Left ventricle myocardium inferior (tissue), 1 donor: ENCODE measurements at regions not wholly inside any gene's neighbourhood (a gene's known extent, or its start where the extent isn't known, plus 50 kb on each side); places are given as distances from the start of the nearest gene placed in this dataset.
"Not testable (repeated sequence)": the region's sequence is repeated elsewhere in the genome, so short reads cannot be mapped to it uniquely, and the experiment has no call there.

Experiments
- DNase-seq: peaks from one replicate; pipeline ENCODE4 v3.0.0-alpha.2; 2020
- H3K27ac ChIP-seq: fragments of 200-600 bp; replicated peaks from 2 replicates; pipeline ENCODE4 v1.8.0; 2021
- H3K27me3 ChIP-seq: fragments of 200-600 bp; 2 replicates; pipeline ENCODE4 v1.8.0; 2021; ENCODE audit warnings: low read depth
- H3K36me3 ChIP-seq: fragments of 200-600 bp; 2 replicates; pipeline ENCODE4 v1.8.0; 2021
- H3K4me1 ChIP-seq: fragments of 200-600 bp; 2 replicates; pipeline ENCODE4 v1.8.0; 2021
- H3K4me3 ChIP-seq: fragments of 200-600 bp; 2 replicates; pipeline ENCODE4 v1.8.0; 2021; ENCODE audit warnings: mild to moderate bottlenecking, moderate library complexity
- H3K9me3 ChIP-seq: fragments of 200-600 bp; replicated peaks from 2 replicates; pipeline ENCODE4 v1.8.0; 2021
- intact Hi-C: fragments of 100-400 bp; cut with micrococcal nuclease; formaldehyde crosslinking; loops from one replicate; pipeline ENCODE4 v1.11.0; 2022
- TF ChIP-seq, protein P1 (sequence below): fragments of 200-600 bp; IDR thresholded peaks from 2 replicates; pipeline ENCODE4 v1.8.0; 2021; ENCODE audit warnings: antibody characterized with exemption, mild to moderate bottlenecking, borderline replicate concordance
- donor health status: DM: no; HTN: yes; CAD: no; lungs with severe emphysema.

DNA sequence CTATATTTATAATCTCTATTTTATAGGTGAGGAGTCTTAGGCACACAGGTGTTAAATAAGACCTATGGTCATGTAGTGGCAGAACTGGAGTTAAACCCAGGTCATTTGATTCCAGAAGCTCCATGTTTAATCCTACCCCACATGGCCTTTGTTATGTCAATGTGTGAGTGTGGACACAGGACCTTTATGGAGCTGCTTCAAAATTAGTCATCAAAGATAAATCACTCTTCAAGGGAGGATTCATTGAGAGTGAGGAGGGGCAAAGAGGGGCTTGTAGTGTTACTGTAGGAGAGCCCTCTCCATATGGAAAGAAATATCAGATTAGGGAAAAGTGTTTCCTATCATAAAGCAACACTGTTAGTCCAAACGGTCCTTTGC, 74.6 kb upstream of the ARRDC3 start:
- H3K27me3 ChIP-seq = no peaks in the 10 kb centered on the region

DNA sequence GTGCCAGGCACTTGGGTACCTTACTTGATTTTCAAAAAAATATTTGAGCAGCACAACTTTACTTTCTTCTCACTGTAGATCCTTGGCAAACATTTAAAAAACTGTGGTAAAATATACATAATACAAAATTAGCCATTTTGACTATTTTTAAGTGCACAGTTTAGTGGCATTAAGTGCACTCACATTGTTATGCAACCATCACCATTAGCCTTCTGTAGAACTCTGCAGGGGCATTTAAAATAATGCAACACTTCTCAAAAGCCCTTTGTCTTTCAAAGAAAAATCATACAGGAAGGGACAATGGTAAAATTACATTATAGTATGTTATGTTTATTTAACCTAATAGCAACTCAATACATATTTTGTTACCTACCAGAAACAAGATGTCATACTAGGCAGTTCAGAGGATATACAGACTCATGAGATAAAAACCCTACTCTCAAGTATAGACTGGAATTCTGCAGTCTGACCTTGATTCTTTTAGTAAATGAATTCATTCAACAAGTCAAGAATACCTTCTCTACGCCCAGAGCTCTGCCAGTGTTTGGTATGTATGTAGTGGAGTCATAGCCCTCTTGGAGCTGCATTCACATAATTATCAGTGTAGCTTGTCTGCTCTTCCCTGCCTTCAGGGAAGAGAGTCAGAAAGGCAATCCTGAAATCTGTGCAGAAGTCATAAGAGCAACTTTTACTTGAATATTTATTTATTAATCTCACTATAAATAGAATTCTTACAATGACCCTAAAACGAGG, 74.0 kb upstream of the ARRDC3 start:
- no peaks in the 10 kb centered on the region for H3K36me3 ChIP-seq
- H3K9me3 ChIP-seq = peaks cover 8% of the 10 kb centered on the region
- DNase-seq = no peak
- no peaks in the 10 kb centered on the region for H3K27me3 ChIP-seq
- H3K27ac ChIP-seq = no peak overlapping the region
- TF ChIP-seq, protein P1, sequence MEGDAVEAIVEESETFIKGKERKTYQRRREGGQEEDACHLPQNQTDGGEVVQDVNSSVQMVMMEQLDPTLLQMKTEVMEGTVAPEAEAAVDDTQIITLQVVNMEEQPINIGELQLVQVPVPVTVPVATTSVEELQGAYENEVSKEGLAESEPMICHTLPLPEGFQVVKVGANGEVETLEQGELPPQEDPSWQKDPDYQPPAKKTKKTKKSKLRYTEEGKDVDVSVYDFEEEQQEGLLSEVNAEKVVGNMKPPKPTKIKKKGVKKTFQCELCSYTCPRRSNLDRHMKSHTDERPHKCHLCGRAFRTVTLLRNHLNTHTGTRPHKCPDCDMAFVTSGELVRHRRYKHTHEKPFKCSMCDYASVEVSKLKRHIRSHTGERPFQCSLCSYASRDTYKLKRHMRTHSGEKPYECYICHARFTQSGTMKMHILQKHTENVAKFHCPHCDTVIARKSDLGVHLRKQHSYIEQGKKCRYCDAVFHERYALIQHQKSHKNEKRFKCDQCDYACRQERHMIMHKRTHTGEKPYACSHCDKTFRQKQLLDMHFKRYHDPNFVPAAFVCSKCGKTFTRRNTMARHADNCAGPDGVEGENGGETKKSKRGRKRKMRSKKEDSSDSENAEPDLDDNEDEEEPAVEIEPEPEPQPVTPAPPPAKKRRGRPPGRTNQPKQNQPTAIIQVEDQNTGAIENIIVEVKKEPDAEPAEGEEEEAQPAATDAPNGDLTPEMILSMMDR = no peak
- H3K4me1 ChIP-seq = no peaks in the 10 kb centered on the region
- intact Hi-C loops = no loop called here
- H3K4me3 ChIP-seq = no peak overlapping the region

More for the DNA sequence above, 74.6 kb upstream of the ARRDC3 start:
- no peak overlapping the region for H3K27ac ChIP-seq
- no peaks in the 10 kb centered on the region for H3K4me1 ChIP-seq
- TF ChIP-seq, protein P1 = no peak
- H3K36me3 ChIP-seq = no peaks in the 10 kb centered on the region
- H3K4me3 ChIP-seq = no peak overlapping the region
- peaks cover 8% of the 10 kb centered on the region for H3K9me3 ChIP-seq
- intact Hi-C loops = no loop called here
- no peak for DNase-seq

DNA sequence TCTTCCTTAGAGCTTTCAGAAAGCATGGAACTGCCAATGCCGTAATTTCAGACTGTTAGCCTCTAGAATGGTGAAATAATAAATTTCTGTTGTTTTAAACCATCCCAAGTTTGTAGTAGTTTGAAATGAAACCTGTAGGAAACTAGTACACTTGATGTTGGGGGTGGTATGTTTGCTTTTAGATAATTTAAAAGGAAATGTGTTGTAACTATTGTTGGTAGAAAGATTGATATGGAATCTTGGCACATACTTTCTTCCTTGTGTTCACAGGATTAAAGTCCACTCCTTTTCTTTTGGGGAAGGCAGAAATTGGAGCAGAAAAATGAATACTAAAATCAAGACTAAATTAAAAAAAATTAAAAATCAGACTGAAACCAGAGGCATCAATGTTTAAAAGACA, 66.0 kb upstream of the ARRDC3 start:
- TF ChIP-seq, protein P1 = no peak
- Histone ChIP-seq H3K36me3 (no peaks in the 10 kb centered on the region), H3K4me1 (no peaks in the 10 kb centered on the region), H3K9me3 (no peaks in the 10 kb centered on the region), H3K27me3 (no peaks in the 10 kb centered on the region), H3K27ac (no peak overlapping the region), H3K4me3 (no peak overlapping the region)
- DNase-seq = no peak
- intact Hi-C loops = no loop called here

DNA sequence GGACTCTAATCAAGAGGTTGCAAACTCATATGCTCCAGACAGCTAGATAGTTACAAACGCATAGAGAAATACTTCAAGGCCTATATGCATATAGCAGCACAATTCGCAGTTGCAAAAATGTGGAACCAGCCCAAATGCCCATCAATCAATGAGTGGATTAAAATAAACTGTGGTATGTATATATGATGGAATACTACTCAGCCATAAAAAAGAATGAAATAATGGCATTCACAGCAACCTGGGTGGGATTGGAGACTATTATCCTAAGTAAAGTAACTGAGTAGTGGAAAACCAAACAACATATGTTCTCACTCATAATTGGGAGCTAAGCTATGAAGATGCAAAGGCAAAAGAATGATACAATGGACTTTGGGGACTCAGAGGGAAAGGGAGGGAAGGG, 65.0 kb upstream of the ARRDC3 start:
- H3K9me3 ChIP-seq = not testable (repeated sequence)

DNA sequence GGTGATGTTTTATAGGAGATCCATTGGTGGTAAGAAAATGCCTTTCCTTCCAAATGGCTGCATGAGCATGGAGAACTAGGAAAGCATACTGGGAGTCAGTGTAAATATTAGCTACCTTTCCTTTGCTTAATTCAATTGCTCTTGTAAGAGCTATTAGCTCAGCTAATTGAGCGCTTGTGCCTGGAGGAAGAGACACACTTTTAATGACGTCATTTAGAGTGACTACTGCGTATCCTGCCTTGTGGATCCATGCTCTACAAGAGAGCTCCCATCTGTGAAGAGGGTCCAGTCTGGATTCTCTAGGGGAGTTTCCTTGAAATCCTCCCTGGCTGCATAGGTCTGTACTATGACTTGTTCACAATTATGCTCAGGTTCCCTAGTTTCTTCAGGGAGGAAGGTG, 63.8 kb upstream of the ARRDC3 start:
- H3K36me3 ChIP-seq, intact Hi-C loops, H3K9me3 ChIP-seq, H3K4me3 ChIP-seq, H3K27me3 ChIP-seq, DNase-seq, H3K27ac ChIP-seq, H3K4me1 ChIP-seq: not testable (repeated sequence)

More for the DNA sequence above, 65.0 kb upstream of the ARRDC3 start:
- H3K4me1 ChIP-seq, H3K4me3 ChIP-seq, H3K27me3 ChIP-seq, DNase-seq, H3K36me3 ChIP-seq, H3K27ac ChIP-seq, intact Hi-C loops: not testable (repeated sequence)

DNA sequence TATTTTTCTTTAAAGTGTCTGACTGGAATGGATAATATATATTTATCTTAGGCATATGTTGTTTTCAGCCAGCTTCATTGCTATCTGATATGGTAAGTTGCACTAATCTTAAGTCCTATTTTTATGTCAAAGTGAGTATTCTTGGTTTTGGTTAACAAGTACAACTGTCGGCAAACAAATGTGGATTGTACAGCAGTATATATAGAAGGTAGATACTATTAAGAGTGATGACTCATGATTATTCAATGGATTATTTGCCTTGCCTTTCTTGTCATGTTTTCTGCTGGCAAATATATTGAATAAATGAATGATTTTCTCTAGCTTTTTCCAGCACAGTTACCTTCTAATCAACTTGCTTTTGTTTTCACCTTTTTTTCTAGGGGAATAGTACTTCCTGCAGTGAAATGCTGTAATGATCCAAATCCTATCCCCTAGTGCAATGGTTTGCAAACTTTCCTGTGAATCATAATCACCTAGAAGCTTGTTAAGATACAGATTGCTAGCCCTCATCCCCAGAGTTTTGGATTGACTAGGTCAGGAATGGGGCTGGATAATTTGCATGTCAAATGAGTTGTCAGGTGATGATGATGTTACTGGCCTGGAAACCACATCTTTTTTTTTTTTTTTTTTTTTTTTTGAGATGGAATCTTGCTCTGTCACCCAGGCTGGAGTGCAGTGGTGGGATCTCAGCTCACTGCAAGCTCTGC, 60.8 kb upstream of the ARRDC3 start:
- TF ChIP-seq, protein P1 = no peak
- H3K9me3 ChIP-seq = no peaks in the 10 kb centered on the region
- no peaks in the 10 kb centered on the region for H3K4me1 ChIP-seq
- H3K27ac ChIP-seq = no peak overlapping the region
- H3K27me3 ChIP-seq = no peaks in the 10 kb centered on the region
- intact Hi-C loops = no loop called here
- no peaks in the 10 kb centered on the region for H3K36me3 ChIP-seq
- DNase-seq = no peak
- no peak overlapping the region for H3K4me3 ChIP-seq
